Lower leg skin (tissue), 4 donors: ENCODE measurements at regions not wholly inside any gene's neighbourhood (a gene's known extent, or its start where the extent isn't known, plus 50 kb on each side); places are given as distances from the start of the nearest gene placed in this dataset.

ENCODE experiments used
- DNase-seq, 2 donors: peaks; one replicate each; pipeline ENCODE4 v3.0.0-alpha.2; 2019; ENCODE audit warnings: low spot score in 2 of 2
- H3K4me3 ChIP-seq: fragments of 200-600 bp; sonication (generic); 2 replicates; pipeline ENCODE4 v1.5.1; 2017; ENCODE audit warnings: mild to moderate bottlenecking, low read depth; ENCODE audit not compliant: poor library complexity, severe bottlenecking
- CTCF ChIP-seq, 3 donors: fragments of 450-650 bp; IDR thresholded peaks; one replicate each; pipeline ENCODE4 v1.5.1; 2016; ENCODE audit warnings: antibody characterized with exemption in 3 of 3, mild to moderate bottlenecking in 3 of 3, moderate library complexity in 2 of 3
- POLR2A ChIP-seq, 2 donors: fragments of 450-650 bp; IDR thresholded peaks; one replicate each; pipeline ENCODE4 v1.6.1; 2016 to 2017; ENCODE audit warnings: antibody characterized with exemption in 2 of 2, mild to moderate bottlenecking in 1 of 2, moderate library complexity in 1 of 2
- WGBS, 2 donors: methylation state at CpG; one replicate each; pipeline ENCODE4 v1.1.5; 2018; 5-methylcytosine and 5-hydroxymethylcytosine counted together
- intact Hi-C: fragments of 100-400 bp; cut with DNase I; formaldehyde crosslinking; loops from one replicate; pipeline ENCODE4 v1.15.0; 2023; ENCODE audit warnings: low total_unique reads

GRCh38 chr12:118650586-118650960 lies 274.2 kb downstream of the SUDS3 start:
- no peak overlapping the region for H3K4me3 ChIP-seq
- WGBS, 2 donors, result 90 to 91% methylated on average over 7 of the region's 7 CpGs
- TF ChIP-seq CTCF (IDR thresholded peaks at IDR 0.05) (no peak), POLR2A (IDR thresholded peaks at IDR 0.05) (no peak)
- no peak for DNase-seq
- intact Hi-C loops, result no loop called here

- no peak for DNase-seq
- TF ChIP-seq POLR2A (IDR thresholded peaks at IDR 0.05), result no peak
- TF ChIP-seq CTCF (IDR thresholded peaks at IDR 0.05), result no peak
- intact Hi-C loops, result no loop called here
- whole genome bisulfite sequencing, 2 donors, result 44 to 45% methylated on average over 2 of the region's 2 CpGs
- H3K4me3 ChIP-seq, result no peak overlapping the region
These were observed 275.1 kb downstream of the SUDS3 start for GRCh38 chr12:118651487-118651886.

GRCh38 chr12:118655588-118655987 lies 279.2 kb downstream of the SUDS3 start:
- H3K4me3 ChIP-seq, result no peak overlapping the region
- no peak for DNase-seq
- 53 to 59% methylated on average over 1 of the region's 1 CpG for WGBS, 2 donors
- TF ChIP-seq CTCF (IDR thresholded peaks at IDR 0.05) (no peak), POLR2A (IDR thresholded peaks at IDR 0.05) (no peak)
- intact Hi-C loops, result no loop called here

- TF ChIP-seq POLR2A (IDR thresholded peaks at IDR 0.05) (no peak), CTCF (IDR thresholded peaks at IDR 0.05) (no peak)
- WGBS, 2 donors, result 29 to 42% methylated on average over 7 of the region's 7 CpGs
- intact Hi-C loops, result no loop called here
These were observed 300.9 kb upstream of the SRRM4 start for GRCh38 chr12:118680356-118680963.

GRCh38 chr12:118682656-118683055 lies 298.7 kb upstream of the SRRM4 start:
- intact Hi-C loops, result no loop called here
- TF ChIP-seq CTCF (IDR thresholded peaks at IDR 0.05) (no peak), POLR2A (IDR thresholded peaks at IDR 0.05) (no peak)
- H3K4me3 ChIP-seq, result no peak overlapping the region
- WGBS, 2 donors, result 55 to 70% methylated on average over 3 of the region's 3 CpGs
- DNase-seq, result no peak

More at GRCh38 chr12:118680356-118680963, 300.9 kb upstream of the SRRM4 start:
- no peak for DNase-seq
- H3K4me3 ChIP-seq, result no peak overlapping the region

GRCh38 chr12:118685983-118686607 lies 295.2 kb upstream of the SRRM4 start:
- TF ChIP-seq CTCF (IDR thresholded peaks at IDR 0.05) (no peak), POLR2A (IDR thresholded peaks at IDR 0.05) (no peak)
- H3K4me3 ChIP-seq, result no peak overlapping the region
- intact Hi-C loops, result no loop called here
- WGBS, 2 donors, result 0 to 13% methylated on average over 1 of the region's 1 CpG
- no peak for DNase-seq
